ENCODE measurements at regions not wholly inside any gene's neighbourhood (a gene's known extent, or its start where the extent isn't known, plus 50 kb on each side); places are given as distances from the start of the nearest gene placed in this dataset.

DNA sequence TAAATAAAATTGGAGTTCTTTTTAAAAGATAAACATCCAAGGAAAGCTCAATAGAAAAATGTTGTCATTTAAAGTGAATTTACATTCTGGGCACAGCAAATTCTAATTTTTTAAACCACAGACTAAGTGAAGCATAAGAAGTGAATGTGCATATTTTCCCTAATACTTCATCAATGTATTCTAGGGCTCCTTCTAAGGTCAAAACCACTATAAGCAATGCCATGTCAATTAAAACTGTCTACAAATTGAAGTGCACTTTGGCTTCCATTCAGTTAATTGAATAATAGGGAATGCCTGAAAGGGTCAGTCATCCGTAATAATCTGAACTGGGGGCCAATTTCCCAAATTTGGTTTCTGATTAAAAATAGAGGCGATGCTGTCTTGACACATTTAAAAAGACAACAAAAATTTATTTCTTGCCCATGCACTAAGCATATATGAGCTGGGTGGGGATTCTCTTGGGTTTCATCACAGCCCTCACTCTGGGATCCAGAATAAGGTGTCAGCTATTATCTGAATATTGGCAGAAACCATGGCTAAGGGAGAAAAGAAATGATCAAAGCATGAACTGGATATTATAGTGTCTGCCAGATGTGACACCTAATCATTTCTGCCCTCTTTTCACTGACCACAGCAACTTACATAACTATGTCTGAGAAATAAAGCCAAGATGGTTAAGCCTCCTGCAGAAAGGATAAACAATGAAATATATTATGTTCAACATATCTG is 660.6 kb upstream of the B3GALT2 start:
- Mint-ChIP-seq H3K4me1 (ENCODE audit: low read depth) (no peaks in the 10 kb centered on the region), H3K36me3 (no peaks in the 10 kb centered on the region), H3K9me3 (ENCODE audit: low read depth) (no peaks in the 10 kb centered on the region), H3K4me3 (no peak overlapping the region), H3K27me3 (no peaks in the 10 kb centered on the region), H3K27ac (no peak overlapping the region)

DNA sequence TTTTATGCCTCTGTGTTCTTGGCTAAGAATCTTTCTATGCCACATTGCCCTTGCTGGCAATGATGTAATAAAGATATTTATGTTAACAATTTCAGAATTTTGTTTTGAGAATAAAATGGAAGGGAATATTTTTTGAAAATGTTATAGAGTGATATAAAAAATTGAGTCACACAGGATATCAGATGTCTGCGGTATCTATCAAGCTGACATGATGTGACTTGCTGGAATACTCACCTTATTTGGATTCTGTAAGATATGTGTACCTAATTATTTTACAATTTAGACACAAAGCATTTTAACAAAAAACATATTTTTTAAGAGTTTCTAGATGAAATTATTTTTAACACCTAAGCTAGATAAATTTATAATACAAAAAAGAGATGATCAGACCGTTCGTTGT is 660.0 kb upstream of the B3GALT2 start:
- H3K27ac Mint-ChIP-seq, result no peak overlapping the region
- no peaks in the 10 kb centered on the region for H3K9me3 Mint-ChIP-seq (ENCODE audit: low read depth)
- no peak overlapping the region for H3K4me3 Mint-ChIP-seq
- H3K27me3 Mint-ChIP-seq, result no peaks in the 10 kb centered on the region
- H3K36me3 Mint-ChIP-seq, result no peaks in the 10 kb centered on the region
- H3K4me1 Mint-ChIP-seq (ENCODE audit: low read depth), result no peaks in the 10 kb centered on the region

DNA sequence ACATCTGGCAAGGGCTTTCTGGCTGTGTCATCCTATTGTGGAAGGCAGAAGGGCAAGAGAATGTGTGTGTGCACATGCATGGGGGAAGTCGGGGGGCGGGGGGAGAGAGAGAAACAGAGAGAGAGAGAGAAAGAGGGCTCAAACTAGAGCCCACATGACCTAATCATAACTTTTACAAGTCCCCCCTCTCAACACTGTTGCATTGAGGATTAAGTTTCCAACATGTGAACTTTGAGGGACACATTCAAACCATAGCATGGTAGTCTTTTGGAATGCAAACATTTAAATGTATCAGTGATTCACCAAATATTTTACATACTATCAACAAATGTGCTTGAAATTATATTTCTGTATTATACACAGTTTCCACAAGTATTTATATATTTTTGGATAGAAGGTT is 655.4 kb upstream of the B3GALT2 start:
- H3K4me3 Mint-ChIP-seq, result no peak overlapping the region
- H3K9me3 Mint-ChIP-seq (ENCODE audit: low read depth), result no peaks in the 10 kb centered on the region

DNA sequence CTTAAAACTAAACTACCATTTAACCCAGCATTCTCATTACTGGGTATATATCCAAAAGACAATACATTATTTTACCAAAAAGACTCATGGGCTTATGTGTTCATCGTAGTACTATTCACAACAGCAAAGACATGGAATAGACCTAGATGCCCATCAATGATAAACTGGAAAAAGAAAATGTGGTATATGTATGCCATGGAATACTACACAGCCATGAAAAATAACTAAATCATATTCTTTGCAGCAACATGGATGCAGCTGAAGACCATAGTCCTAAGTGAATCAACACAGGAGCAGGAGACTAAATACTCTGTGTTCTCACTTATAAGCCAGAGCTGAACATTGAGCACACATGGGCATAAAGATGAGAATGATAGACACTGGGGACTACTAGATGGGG is 645.1 kb upstream of the B3GALT2 start:
- no peaks in the 10 kb centered on the region for H3K27me3 Mint-ChIP-seq
- H3K4me1 Mint-ChIP-seq (ENCODE audit: low read depth), result no peaks in the 10 kb centered on the region
- H3K36me3 Mint-ChIP-seq, result peaks cover 14% of the 10 kb centered on the region
- H3K4me3 Mint-ChIP-seq, result no peak overlapping the region
- H3K9me3 Mint-ChIP-seq (ENCODE audit: low read depth), result peaks cover 23% of the 10 kb centered on the region
- no peak overlapping the region for H3K27ac Mint-ChIP-seq

More for the DNA sequence above, 655.4 kb upstream of the B3GALT2 start:
- no peak overlapping the region for H3K27ac Mint-ChIP-seq
- H3K27me3 Mint-ChIP-seq, result no peaks in the 10 kb centered on the region
- no peaks in the 10 kb centered on the region for H3K4me1 Mint-ChIP-seq (ENCODE audit: low read depth)
- no peaks in the 10 kb centered on the region for H3K36me3 Mint-ChIP-seq

DNA sequence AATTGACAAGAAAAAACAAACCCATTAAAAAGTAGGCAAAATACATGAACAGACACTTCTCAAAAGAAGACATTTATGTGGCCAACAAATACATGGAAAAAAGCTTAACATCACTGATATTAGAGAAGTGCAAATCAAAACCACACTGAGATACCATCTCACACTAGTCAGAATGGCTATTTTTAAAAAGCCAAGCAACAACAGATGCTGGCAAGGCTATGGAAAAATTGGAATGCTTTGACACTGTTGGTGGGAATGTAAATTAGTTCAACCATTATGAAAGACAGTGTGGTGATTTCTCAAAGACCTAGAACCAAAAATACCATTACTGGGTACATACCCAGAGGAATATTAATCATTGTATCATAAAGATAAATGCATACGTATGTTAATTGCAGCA is 641.1 kb upstream of the B3GALT2 start:
- H3K9me3 Mint-ChIP-seq (ENCODE audit: low read depth), result peaks cover 23% of the 10 kb centered on the region
- no peaks in the 10 kb centered on the region for H3K4me1 Mint-ChIP-seq (ENCODE audit: low read depth)
- peaks cover 14% of the 10 kb centered on the region for H3K36me3 Mint-ChIP-seq
- H3K27me3 Mint-ChIP-seq, result no peaks in the 10 kb centered on the region
- H3K27ac Mint-ChIP-seq, result no peak overlapping the region
- no peak overlapping the region for H3K4me3 Mint-ChIP-seq

DNA sequence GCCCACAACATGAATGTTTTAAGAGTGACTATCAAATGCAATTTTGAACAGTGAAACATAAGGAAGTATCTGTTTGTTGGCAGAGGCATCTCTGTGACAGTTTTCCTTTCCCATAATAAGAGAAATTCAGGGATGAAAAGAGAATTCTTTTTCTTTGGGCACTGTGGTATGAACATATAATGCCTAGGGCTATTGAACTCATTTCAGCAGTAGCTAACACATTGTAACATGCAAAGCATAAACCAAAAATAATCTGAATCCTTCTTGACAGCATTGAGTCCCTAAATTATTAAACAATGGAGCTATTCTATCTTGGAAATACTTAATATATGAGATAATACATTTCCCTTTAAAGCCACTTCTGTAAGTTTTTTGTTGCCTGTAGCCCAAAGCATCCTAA is 633.0 kb upstream of the B3GALT2 start:
- Mint-ChIP-seq H3K4me1 (ENCODE audit: low read depth) (no peaks in the 10 kb centered on the region), H3K9me3 (ENCODE audit: low read depth) (no peaks in the 10 kb centered on the region), H3K4me3 (no peak overlapping the region)

DNA sequence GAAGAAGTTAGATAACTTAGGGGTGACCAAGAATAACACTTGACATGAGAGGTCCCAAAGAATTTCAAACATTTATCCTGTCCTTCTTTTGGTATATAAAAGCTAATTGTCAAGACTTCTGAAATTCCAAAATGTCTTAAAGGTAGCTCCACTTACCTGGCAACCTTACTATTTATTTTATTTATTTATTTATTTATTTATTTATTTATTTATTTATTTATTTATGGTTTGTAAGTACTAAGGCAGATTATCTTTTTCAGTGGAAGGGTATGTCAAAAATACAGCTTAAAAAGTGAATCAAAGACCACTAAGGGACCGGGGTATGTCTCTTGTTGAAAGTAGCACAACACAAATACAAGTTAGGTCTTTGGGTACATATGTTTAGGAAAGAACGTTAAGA is 620.8 kb upstream of the B3GALT2 start:
- Mint-ChIP-seq H3K9me3 (ENCODE audit: low read depth) (peaks cover 7% of the 10 kb centered on the region), H3K4me3 (no peak overlapping the region), H3K4me1 (ENCODE audit: low read depth) (no peaks in the 10 kb centered on the region), H3K36me3 (no peaks in the 10 kb centered on the region), H3K27ac (no peak overlapping the region), H3K27me3 (no peaks in the 10 kb centered on the region)

More for the DNA sequence above, 633.0 kb upstream of the B3GALT2 start:
- Mint-ChIP-seq H3K27me3 (no peaks in the 10 kb centered on the region), H3K27ac (no peak overlapping the region), H3K36me3 (peaks cover 2% of the 10 kb centered on the region)

DNA sequence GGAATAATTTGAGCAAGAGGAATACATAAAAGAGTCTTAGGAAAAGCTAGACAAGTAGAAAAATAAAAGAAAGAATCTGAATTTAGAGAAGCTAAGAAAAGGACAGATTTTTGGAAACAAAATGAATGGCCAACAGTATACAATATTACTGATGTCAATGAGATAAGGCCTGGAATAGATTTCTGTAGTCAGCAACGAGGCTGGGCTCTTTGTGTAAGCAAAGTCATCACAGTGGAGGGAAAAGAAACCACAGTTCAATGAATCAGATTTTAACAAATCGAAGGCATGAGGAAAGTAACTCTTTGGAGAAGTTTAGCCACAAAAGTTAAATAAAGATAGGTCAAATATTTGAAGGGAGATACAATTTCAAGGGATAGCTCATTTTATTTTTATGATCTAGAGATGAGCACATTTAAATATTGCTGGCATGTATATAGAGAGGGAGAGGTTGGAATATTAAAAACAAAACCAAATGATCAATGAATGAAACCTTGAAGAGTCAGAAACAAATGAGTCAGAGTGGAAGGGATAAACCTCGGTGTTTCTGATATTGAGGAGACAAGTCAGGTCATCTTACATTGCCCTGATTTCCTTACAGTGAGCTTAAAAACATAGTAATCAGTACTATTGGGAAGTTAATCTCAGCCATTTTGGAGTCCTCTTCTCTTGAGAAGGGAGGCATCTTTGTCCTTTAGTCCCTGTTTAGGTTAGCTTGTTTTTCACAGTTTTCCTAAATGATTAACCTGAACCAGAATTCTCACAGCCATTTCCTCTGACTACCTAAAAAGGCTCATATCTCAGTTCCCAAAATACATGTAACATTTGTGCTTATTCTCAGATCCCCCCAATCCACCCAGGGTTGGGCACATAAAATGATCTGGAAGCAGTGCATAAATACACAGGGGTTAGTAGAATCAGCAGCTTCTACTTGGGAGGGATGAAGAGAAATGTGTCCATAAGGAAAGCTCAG is 620.0 kb upstream of the B3GALT2 start:
- H3K27me3 Mint-ChIP-seq, result no peaks in the 10 kb centered on the region
- H3K4me1 Mint-ChIP-seq (ENCODE audit: low read depth), result no peaks in the 10 kb centered on the region

DNA sequence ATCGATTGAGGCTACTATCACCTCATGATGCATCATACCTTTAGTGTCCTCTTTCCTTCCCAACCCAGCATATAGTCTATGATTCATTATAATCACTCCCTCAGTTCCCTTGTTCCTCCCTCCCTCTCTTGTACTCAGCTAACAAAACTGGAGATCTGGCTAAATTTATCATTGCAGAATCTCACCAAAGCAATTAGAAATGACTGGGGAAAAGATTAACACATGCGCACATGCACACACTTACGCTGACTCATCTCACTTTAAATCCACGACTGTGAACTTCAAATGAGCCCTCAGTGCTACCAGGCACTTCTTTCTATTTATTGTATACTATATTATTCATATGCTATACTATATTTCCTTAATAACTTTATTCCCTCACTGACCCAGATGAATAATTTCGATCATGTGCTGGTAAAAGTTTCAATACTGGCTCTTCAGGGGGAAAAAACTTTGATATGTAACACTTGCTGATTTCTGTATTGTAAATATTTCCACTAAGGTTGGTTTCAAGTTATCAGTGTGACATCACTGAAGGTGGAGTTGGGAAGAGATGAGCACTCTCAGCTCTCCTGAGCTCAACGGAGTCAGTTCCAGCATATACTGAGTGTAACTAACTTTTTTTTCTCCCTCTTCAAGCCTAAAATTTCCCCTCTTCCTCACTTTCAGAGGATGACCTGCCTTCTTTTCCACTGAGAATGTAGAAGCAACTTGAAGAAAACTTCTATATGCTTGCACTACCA is 613.7 kb upstream of the B3GALT2 start:
- H3K4me1 Mint-ChIP-seq (ENCODE audit: low read depth), result peaks cover 7% of the 10 kb centered on the region
- no peaks in the 10 kb centered on the region for H3K27me3 Mint-ChIP-seq
- peaks cover 7% of the 10 kb centered on the region for H3K9me3 Mint-ChIP-seq (ENCODE audit: low read depth)
- peak overlapping the region; percentile 51 for H3K27ac Mint-ChIP-seq
- H3K4me3 Mint-ChIP-seq, result no peak overlapping the region
- peaks cover 2% of the 10 kb centered on the region for H3K36me3 Mint-ChIP-seq

More for the DNA sequence above, 620.0 kb upstream of the B3GALT2 start:
- Mint-ChIP-seq H3K27ac (no peak overlapping the region), H3K4me3 (no peak overlapping the region), H3K9me3 (ENCODE audit: low read depth) (peaks cover 7% of the 10 kb centered on the region), H3K36me3 (no peaks in the 10 kb centered on the region)

DNA sequence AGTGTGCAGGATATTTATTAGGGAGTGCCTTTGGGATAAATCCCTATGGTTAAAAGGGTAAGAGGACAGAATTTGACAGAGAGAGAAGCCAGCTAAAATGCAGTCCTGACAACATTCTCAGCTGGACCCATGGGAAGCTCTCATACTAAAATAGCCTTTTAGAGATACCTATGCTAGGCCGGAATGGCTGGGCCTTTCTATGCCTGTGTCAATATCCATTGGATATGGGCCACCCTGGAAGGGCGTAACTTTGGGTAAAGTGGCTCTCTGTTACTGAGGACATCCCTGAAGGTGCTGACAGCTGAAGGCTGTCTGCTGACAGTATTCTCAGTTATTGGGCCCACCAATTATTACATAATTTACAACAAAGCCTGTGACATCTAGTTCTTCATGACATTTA is 613.0 kb upstream of the B3GALT2 start:
- Mint-ChIP-seq H3K9me3 (ENCODE audit: low read depth) (peaks cover 7% of the 10 kb centered on the region), H3K4me1 (ENCODE audit: low read depth) (peaks cover 7% of the 10 kb centered on the region), H3K4me3 (no peak overlapping the region), H3K36me3 (peaks cover 2% of the 10 kb centered on the region), H3K27ac (no peak overlapping the region), H3K27me3 (no peaks in the 10 kb centered on the region)

DNA sequence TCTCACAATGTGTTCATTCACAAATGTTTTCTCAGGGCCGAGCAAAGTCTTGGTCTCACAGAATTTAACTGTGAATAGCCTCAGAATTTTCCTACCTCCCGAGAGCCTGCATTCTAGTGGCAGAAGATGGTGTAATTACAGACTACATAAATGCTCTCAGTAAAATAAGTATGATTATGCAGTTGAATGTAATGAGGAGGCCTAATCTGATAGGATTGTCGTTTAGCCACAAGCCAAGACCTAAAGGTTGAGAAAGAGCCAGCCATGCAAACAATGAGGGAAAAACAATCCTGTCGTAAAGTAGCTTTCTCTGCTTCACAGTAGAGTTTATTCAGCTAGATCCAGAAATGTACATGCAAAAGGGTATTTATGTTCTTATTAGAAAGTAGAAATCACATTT is 607.8 kb upstream of the B3GALT2 start:
- Mint-ChIP-seq H3K27ac (no peak overlapping the region), H3K27me3 (no peaks in the 10 kb centered on the region), H3K9me3 (ENCODE audit: low read depth) (no peaks in the 10 kb centered on the region), H3K36me3 (peaks cover 2% of the 10 kb centered on the region), H3K4me1 (ENCODE audit: low read depth) (no peaks in the 10 kb centered on the region), H3K4me3 (no peak overlapping the region)

DNA sequence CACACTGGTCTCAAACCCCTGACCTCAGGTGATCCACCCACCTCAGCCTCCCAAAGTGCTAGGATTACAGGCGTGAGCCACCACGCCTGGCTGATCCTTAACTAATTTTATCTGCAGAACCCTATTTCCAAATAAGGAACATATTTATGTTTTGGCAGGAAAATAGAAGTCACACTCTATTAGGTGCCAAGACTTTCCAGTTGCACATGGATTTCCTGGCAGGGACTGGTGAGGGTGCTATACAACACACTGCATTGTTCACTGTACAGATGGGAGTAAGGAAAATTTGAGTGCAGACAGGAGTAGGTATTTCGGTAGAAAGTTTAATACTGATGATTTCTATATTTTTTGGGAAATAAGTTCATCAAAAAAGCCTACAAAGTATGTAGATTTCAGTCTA is 605.3 kb upstream of the B3GALT2 start:
- Mint-ChIP-seq H3K4me3 (no peak overlapping the region), H3K4me1 (ENCODE audit: low read depth) (no peaks in the 10 kb centered on the region), H3K27me3 (no peaks in the 10 kb centered on the region), H3K9me3 (ENCODE audit: low read depth) (no peaks in the 10 kb centered on the region), H3K36me3 (peaks cover 2% of the 10 kb centered on the region), H3K27ac (no peak overlapping the region)

DNA sequence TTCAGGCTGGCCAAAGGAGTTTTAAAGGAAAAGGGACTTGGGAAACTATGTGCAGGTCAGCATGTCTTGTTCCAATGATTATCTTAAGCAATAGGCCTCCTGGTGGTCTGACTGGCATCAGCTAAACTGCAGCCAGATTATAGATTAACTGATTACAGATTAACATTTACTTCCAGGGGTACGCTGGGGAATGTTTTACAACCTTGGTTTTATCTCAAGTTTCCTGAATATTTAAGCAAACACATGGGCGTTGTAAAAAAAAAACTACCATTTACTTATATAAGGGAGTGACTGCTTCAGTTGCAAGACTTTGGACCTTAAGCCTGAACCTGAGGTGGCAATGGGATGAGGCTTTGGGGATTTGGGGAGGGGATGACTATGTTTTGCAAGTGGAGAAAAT is 600.6 kb upstream of the B3GALT2 start:
- Mint-ChIP-seq H3K4me1 (ENCODE audit: low read depth) (no peaks in the 10 kb centered on the region), H3K36me3 (no peaks in the 10 kb centered on the region), H3K4me3 (no peak overlapping the region), H3K9me3 (ENCODE audit: low read depth) (no peaks in the 10 kb centered on the region), H3K27ac (no peak overlapping the region), H3K27me3 (no peaks in the 10 kb centered on the region)

DNA sequence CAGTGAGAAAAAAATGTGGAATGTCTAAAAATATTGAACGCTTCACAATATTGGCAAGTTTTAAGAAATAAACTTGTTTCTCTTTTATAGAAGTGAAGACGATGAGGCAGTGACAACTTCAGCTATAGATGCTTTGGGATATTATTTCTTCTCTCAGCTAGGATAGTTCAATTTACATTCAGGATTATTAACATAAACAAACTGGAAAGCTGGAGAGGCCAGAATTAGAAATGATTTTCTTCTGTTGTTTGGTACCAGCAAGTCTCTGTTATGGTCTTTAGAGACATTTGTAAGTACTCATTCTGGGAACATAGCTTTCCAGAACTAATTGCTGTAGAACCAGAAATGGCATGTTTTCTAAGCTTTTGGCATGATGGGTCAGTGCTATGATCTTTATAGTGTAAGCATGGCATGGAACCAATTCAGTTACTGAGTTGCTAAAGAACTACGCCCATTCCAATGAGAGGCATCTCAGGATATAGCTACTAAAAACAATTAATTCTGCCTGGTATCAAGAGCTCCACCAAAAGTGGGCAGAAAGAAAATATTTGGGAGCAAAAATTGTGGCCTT is 599.5 kb upstream of the B3GALT2 start:
- no peaks in the 10 kb centered on the region for H3K27me3 Mint-ChIP-seq
- no peaks in the 10 kb centered on the region for H3K9me3 Mint-ChIP-seq (ENCODE audit: low read depth)
- H3K27ac Mint-ChIP-seq, result no peak overlapping the region
- H3K4me1 Mint-ChIP-seq (ENCODE audit: low read depth), result no peaks in the 10 kb centered on the region
- H3K4me3 Mint-ChIP-seq, result no peak overlapping the region
- H3K36me3 Mint-ChIP-seq, result no peaks in the 10 kb centered on the region

All from activated naive CD8-positive, alpha-beta T cell (primary cell).